ENCODE measurements at regions not wholly inside any gene's neighbourhood (a gene's known extent, or its start where the extent isn't known, plus 50 kb on each side); places are given as distances from the start of the nearest gene placed in this dataset.

GRCh38 chr6:126786262-126786661 lies 332.2 kb upstream of the RSPO3 start:
- H3K9me3 ChIP-seq, result no peaks in the 10 kb centered on the region
- H3K36me3 ChIP-seq, result no peaks in the 10 kb centered on the region
- H3K4me3 ChIP-seq (replicated peaks in 1 of 3), result no peak overlapping the region
- H3K27me3 ChIP-seq, result no peaks in the 10 kb centered on the region
- H3K27ac ChIP-seq, result no peak overlapping the region
- no peak for DNase-seq
- no peaks in the 10 kb centered on the region for H3K4me1 ChIP-seq
- WGBS, 2 donors, result 92 to 94% methylated on average over 1 of the region's 1 CpG
- intact Hi-C loops (cut with DNase I), result no loop called here
- TF ChIP-seq, protein P1, sequence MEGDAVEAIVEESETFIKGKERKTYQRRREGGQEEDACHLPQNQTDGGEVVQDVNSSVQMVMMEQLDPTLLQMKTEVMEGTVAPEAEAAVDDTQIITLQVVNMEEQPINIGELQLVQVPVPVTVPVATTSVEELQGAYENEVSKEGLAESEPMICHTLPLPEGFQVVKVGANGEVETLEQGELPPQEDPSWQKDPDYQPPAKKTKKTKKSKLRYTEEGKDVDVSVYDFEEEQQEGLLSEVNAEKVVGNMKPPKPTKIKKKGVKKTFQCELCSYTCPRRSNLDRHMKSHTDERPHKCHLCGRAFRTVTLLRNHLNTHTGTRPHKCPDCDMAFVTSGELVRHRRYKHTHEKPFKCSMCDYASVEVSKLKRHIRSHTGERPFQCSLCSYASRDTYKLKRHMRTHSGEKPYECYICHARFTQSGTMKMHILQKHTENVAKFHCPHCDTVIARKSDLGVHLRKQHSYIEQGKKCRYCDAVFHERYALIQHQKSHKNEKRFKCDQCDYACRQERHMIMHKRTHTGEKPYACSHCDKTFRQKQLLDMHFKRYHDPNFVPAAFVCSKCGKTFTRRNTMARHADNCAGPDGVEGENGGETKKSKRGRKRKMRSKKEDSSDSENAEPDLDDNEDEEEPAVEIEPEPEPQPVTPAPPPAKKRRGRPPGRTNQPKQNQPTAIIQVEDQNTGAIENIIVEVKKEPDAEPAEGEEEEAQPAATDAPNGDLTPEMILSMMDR (IDR thresholded peaks at IDR 0.05), result no peak
- TF ChIP-seq POLR2A (IDR thresholded peaks at IDR 0.05), result no peak

GRCh38 chr6:126787635-126788034 lies 330.8 kb upstream of the RSPO3 start:
- DNase-seq, result no peak
- no peak overlapping the region for H3K27ac ChIP-seq
- no peaks in the 10 kb centered on the region for H3K27me3 ChIP-seq
- H3K4me1 ChIP-seq, result no peaks in the 10 kb centered on the region
- TF ChIP-seq, protein P1 (IDR thresholded peaks at IDR 0.05), result no peak
- no peak for TF ChIP-seq POLR2A (IDR thresholded peaks at IDR 0.05)
- 89 to 90% methylated on average over 1 of the region's 1 CpG for WGBS, 2 donors
- no peaks in the 10 kb centered on the region for H3K36me3 ChIP-seq
- H3K9me3 ChIP-seq, result no peaks in the 10 kb centered on the region
- intact Hi-C loops (cut with DNase I), result no loop called here
- H3K4me3 ChIP-seq (replicated peaks in 1 of 3), result no peak overlapping the region

DNA sequence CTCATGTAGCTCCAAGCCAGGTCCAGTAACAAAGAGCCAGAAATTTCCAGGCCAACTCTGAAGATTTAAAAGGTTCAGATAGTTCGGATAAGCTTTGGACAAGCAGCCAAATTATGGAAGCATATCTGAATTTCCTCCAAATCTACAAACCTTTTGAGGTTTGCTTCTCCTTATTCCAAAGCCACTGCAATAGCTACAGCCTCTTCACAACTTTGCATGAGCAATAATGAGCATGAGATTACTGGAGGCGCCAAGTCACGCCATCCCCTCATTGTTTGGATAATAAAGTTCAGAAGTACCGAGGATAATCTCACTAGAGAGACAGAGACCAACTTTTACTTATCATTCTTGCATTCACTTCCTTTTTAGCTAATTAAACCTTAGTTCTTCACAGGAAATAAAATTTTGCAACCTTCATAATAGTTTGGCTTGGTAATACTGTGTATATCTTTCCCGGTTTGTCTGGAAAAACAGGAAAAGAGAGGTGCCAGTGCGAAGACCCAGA lies 329.6 kb upstream of the RSPO3 start:
- Histone ChIP-seq H3K27ac (no peak overlapping the region), H3K27me3 (no peaks in the 10 kb centered on the region), H3K9me3 (no peaks in the 10 kb centered on the region), H3K36me3 (no peaks in the 10 kb centered on the region), H3K4me1 (no peaks in the 10 kb centered on the region), H3K4me3 (replicated peaks in 1 of 3) (no peak overlapping the region)
- WGBS, 2 donors, result 63 to 73% methylated on average over 6 of the region's 6 CpGs
- TF ChIP-seq POLR2A (IDR thresholded peaks at IDR 0.05), result no peak
- TF ChIP-seq, protein P1 (IDR thresholded peaks at IDR 0.05), result no peak
- intact Hi-C loops (cut with DNase I), result no loop called here
- no peak for DNase-seq

GRCh38 chr6:126792340-126793085 lies 326.0 kb upstream of the RSPO3 start:
- Histone ChIP-seq H3K27me3 (no peaks in the 10 kb centered on the region), H3K27ac (no peak overlapping the region), H3K4me3 (replicated peaks in 1 of 3) (no peak overlapping the region), H3K4me1 (no peaks in the 10 kb centered on the region), H3K9me3 (no peaks in the 10 kb centered on the region), H3K36me3 (no peaks in the 10 kb centered on the region)
- DNase-seq, result no peak
- TF ChIP-seq POLR2A (IDR thresholded peaks at IDR 0.05), result no peak
- TF ChIP-seq, protein P1 (IDR thresholded peaks at IDR 0.05), result no peak
- intact Hi-C loops (cut with DNase I), result no loop called here
- WGBS, 2 donors, result 76 to 81% methylated on average over 5 of the region's 5 CpGs

DNA sequence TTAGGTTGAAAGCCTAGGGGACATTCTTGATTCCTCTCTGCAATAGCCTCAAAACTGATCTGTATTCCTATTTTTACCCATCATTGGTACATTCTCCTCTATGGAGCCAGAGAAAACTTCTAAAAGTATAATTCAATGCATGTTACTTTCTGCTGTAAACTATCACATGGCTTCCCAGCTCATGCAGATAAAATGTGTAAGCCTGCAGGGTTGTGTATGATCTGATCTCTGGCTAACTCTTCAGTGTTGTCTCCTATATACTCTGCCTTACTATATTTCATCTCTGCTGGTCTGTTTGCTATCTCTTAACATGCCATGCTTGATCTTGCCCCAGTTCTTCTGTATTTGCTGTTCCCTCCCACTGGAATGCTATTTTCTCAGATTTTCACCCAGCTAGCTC lies 323.3 kb upstream of the RSPO3 start:
- DNase-seq, result no peak
- H3K9me3 ChIP-seq, result no peaks in the 10 kb centered on the region
- H3K4me1 ChIP-seq, result no peaks in the 10 kb centered on the region
- H3K27me3 ChIP-seq, result no peaks in the 10 kb centered on the region
- no peaks in the 10 kb centered on the region for H3K36me3 ChIP-seq
- intact Hi-C loops (cut with DNase I), result no loop called here
- H3K4me3 ChIP-seq (replicated peaks in 1 of 3), result no peak overlapping the region
- TF ChIP-seq, protein P1 (IDR thresholded peaks at IDR 0.05), result no peak
- no peak for TF ChIP-seq POLR2A (IDR thresholded peaks at IDR 0.05)
- no peak overlapping the region for H3K27ac ChIP-seq

Data from thyroid gland (tissue), 4 donors.